ENCODE measurements at regions not wholly inside any gene's neighbourhood (a gene's known extent, or its start where the extent isn't known, plus 50 kb on each side); places are given as distances from the start of the nearest gene placed in this dataset.

DNA sequence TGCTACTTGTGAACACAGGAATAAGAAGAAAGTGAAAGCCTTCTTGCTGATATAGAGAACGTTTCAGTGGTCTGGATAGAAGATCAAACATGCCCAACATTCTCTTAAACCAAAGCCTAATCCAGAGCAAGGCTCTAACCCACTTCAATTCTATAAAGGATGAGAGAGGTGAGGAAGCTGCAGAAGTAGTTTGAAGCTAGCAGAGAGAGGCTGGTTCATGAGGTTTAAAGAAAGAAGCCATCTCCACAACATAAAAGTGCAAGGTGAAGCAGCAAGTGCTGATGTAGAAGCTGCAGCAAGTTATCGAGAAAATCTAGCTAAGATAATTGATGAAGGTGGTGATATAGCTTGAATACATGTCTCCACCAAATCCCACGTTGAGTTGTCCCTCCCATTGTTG is 383.3 kb upstream of the ASIC2 start:
- no peak for TF ChIP-seq CTCF (IDR thresholded peaks at IDR 0.05)
- no peak for TF ChIP-seq POLR2A (IDR thresholded peaks at IDR 0.05)
